Body of pancreas (tissue), 4 donors: ENCODE measurements at regions not wholly inside any gene's neighbourhood (a gene's known extent, or its start where the extent isn't known, plus 50 kb on each side); places are given as distances from the start of the nearest gene placed in this dataset.

Experiments used
- ATAC-seq: fragments of 150-250 bp; one replicate; pipeline ENCODE4 v1.9.1; 2016
- DNase-seq, 4 donors: peaks; one replicate each; pipeline ENCODE4 v3.0.0-alpha.2; 2019
- H3K27ac ChIP-seq, 4 donors: fragments of 200-600 bp; sonication (generic); 1 replicate in 3 of 4; 2 replicates in 1 of 4; pipeline versions ENCODE4 v1.5.1 to v1.6.1; 2016 to 2019; ENCODE audit warnings: mild to moderate bottlenecking in 1 of 4, mixed read lengths in 1 of 4, moderate library complexity in 1 of 4
- H3K27me3 ChIP-seq, 2 donors: fragments of 200-600 bp; sonication (generic); one replicate each; pipeline ENCODE4 v1.6.0; 2016; ENCODE audit warnings: mild to moderate bottlenecking in 1 of 2
- H3K36me3 ChIP-seq, 2 donors: fragments of 200-600 bp; sonication (generic); replicated peaks in 1 of 2; 2 replicates each; pipeline ENCODE4 v1.5.1; 2016; ENCODE audit warnings: low read depth in 2 of 2; ENCODE audit not compliant: insufficient read depth in 1 of 2
- H3K4me1 ChIP-seq: fragments of 200-600 bp; sonication (generic); one replicate; pipeline ENCODE4 v1.6.0; 2016
- H3K4me3 ChIP-seq, 2 donors: fragments of 200-600 bp; sonication (generic); 1 replicate in 1 of 2; 2 replicates in 1 of 2; pipeline ENCODE4 v1.5.1; 2016 to 2019
- H3K9me3 ChIP-seq, 3 donors: fragments of 200-600 bp; sonication (generic); 1 replicate in 2 of 3; 2 replicates in 1 of 3; pipeline ENCODE4 v1.5.1; 2016
- POLR2A ChIP-seq, 3 donors: fragments of 450-650 bp; IDR thresholded peaks; one replicate each; pipeline ENCODE4 v1.6.1; 2016; ENCODE audit warnings: antibody characterized with exemption in 3 of 3, mild to moderate bottlenecking in 2 of 3
- WGBS, 2 donors: methylation state at CpG; one replicate each; pipeline ENCODE4 v1.1.5; 2017; 5-methylcytosine and 5-hydroxymethylcytosine counted together
- intact Hi-C: fragments of 100-400 bp; cut with DNase I; formaldehyde crosslinking; loops from one replicate; pipeline ENCODE4 v1.15.1; 2023
- TF ChIP-seq, protein P1 (sequence below), 7 experiments: fragments of 450-650 bp in 4 of 7; fragments of 200-600 bp in 3 of 7; sonication (generic) in 3 of 7; IDR thresholded peaks; one replicate each; pipeline ENCODE4 v1.5.1; 2016 to 2019; ENCODE audit warnings: antibody characterized with exemption in 7 of 7

DNA sequence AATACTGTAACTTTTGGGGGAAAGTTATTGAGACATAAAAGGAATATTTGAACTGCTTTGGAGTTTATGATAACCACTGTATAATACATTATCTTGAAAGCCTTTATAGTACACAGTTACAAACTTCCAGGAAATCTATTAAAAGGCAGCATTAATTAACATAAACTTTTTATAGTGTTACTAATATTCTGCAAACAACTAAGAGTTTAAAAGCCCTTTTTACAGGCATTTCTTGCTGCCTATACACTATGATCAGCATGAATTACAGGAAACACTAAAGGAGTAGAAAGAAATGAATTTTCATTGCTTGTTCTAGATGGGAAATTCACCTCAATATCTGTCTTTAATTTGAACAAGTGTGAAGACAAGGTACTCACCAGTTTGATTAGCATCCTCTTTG lies 252.3 kb upstream of the ZFP64 start:
- ATAC-seq (no peak), DNase-seq (no peak)
- no peak overlapping the region for H3K4me3 ChIP-seq
- TF ChIP-seq POLR2A (IDR thresholded peaks at IDR 0.05): no peak
- TF ChIP-seq, protein P1, sequence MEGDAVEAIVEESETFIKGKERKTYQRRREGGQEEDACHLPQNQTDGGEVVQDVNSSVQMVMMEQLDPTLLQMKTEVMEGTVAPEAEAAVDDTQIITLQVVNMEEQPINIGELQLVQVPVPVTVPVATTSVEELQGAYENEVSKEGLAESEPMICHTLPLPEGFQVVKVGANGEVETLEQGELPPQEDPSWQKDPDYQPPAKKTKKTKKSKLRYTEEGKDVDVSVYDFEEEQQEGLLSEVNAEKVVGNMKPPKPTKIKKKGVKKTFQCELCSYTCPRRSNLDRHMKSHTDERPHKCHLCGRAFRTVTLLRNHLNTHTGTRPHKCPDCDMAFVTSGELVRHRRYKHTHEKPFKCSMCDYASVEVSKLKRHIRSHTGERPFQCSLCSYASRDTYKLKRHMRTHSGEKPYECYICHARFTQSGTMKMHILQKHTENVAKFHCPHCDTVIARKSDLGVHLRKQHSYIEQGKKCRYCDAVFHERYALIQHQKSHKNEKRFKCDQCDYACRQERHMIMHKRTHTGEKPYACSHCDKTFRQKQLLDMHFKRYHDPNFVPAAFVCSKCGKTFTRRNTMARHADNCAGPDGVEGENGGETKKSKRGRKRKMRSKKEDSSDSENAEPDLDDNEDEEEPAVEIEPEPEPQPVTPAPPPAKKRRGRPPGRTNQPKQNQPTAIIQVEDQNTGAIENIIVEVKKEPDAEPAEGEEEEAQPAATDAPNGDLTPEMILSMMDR (IDR thresholded peaks at IDR 0.05): no peak
- no peaks in the 10 kb centered on the region for H3K36me3 ChIP-seq
- H3K4me1 ChIP-seq: no peaks in the 10 kb centered on the region
- no peaks in the 10 kb centered on the region for H3K27me3 ChIP-seq
- no peak overlapping the region for H3K27ac ChIP-seq
- no peaks in the 10 kb centered on the region for H3K9me3 ChIP-seq
- intact Hi-C loops: no loop called here

DNA sequence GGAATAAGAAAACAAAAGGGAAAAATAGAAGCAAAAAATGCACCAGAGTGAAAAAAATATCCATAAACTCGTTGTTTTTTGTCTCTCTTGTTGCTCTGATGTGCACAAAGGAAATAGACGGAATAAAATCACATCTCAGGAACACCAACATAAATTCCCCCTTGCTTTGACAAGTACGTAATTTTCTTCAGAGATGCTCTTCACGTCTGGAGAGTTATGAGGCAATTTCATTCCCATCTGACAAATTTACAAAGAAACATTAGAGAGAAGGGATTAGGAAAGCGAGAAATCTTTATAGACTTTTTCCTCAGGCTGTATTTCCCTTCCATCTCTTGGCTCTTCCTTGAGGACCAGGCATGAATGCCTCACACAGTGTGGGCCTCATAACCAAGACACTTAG lies 250.1 kb upstream of the ZFP64 start:
- Histone ChIP-seq H3K4me3 (no peak overlapping the region), H3K4me1 (no peaks in the 10 kb centered on the region), H3K36me3 (no peaks in the 10 kb centered on the region), H3K9me3 (no peaks in the 10 kb centered on the region), H3K27me3 (no peaks in the 10 kb centered on the region), H3K27ac (no peak overlapping the region)
- intact Hi-C loops: no loop called here
- ATAC-seq (no peak), DNase-seq (no peak)
- 51% methylated on average over 5 of the region's 5 CpGs for WGBS, 2 donors
- no peak for TF ChIP-seq POLR2A (IDR thresholded peaks at IDR 0.05)
- TF ChIP-seq, protein P1 (IDR thresholded peaks at IDR 0.05): no peak

DNA sequence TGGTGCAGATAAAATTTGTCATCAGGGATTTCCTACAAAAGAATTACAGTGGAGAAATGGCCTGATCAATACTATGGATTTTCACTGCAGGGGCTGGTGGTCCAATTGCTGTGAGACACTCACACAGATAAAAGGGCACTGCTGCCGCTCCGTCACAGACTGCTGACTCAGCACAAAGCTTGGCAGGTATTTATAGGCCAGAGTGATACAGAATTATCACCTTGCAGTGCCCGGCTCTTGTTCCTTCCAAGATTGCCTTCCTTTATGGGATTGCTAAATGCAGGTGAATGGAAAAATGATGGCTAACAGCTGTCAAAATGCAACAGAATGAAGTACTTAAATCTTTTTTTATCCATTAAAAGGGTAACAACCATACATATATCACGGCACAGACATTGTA lies 247.8 kb upstream of the ZFP64 start:
- Histone ChIP-seq H3K9me3 (no peaks in the 10 kb centered on the region), H3K4me1 (no peaks in the 10 kb centered on the region), H3K27ac (no peak overlapping the region), H3K4me3 (no peak overlapping the region), H3K27me3 (no peaks in the 10 kb centered on the region), H3K36me3 (no peaks in the 10 kb centered on the region)
- DNase-seq (no peak), ATAC-seq (no peak)
- no peak for TF ChIP-seq POLR2A (IDR thresholded peaks at IDR 0.05)
- TF ChIP-seq, protein P1 (IDR thresholded peaks at IDR 0.05): no peak
- intact Hi-C loops: no loop called here
- 39 to 49% methylated on average over 4 of the region's 4 CpGs for WGBS, 2 donors

DNA sequence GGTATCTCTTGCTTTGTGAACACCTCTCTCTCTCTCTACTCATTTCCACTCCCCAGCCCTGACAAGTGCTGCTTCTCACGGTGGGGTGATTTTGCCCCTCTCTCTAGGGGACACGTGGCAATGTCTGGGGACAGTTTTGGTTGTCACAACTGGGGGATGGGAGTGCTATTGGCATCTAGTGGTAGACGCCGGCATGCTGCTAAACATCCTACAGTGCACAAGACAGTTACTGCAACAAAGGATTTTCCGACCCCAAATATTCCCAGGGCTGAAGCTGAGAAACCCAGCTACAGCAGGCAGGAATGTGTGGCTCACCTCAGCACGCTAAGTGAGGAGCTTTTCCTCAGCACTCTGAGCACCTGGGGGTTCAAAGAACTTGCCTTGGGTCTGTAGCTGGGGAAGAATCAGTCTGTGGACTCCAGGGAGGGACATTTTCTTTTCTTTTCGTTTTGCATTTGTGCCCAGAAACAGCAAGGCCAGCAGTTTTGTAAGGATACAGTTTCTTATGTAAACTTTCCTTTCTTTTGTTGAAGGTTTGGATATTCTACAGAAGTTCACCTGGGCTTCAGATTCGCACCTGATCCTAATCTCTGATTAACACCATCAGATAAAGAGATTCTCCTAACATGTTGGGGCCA lies 246.9 kb upstream of the ZFP64 start:
- no peak overlapping the region for H3K27ac ChIP-seq
- DNase-seq (no peak), ATAC-seq (no peak)
- no peaks in the 10 kb centered on the region for H3K4me1 ChIP-seq
- TF ChIP-seq, protein P1 (IDR thresholded peaks at IDR 0.05): no peak
- no peak for TF ChIP-seq POLR2A (IDR thresholded peaks at IDR 0.05)
- whole genome bisulfite sequencing, 2 donors: 29 to 32% methylated on average over 5 to 8 of the region's 8 CpGs
- no peak overlapping the region for H3K4me3 ChIP-seq
- no peaks in the 10 kb centered on the region for H3K36me3 ChIP-seq
- intact Hi-C loops: no loop called here
- H3K9me3 ChIP-seq: no peaks in the 10 kb centered on the region
- H3K27me3 ChIP-seq: no peaks in the 10 kb centered on the region

DNA sequence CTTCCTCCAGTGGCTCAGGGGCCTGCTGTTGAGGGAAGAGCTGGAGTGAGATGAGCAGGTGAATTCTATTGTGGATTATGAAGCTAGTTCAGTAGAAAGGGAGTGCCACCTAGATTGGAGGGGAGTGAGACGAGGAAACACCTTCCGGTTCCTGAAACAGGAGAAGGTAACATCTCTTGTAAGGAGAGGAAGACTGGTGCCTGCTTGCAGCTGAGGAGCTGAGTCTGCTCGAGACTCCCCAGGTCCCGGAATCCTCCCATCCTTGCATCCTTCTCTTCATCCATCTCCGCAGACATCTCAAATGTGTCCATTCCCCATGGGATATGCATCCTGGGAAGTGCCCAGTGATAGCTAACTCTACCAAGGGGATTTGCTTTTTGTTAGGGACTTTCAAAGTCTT lies 242.9 kb upstream of the ZFP64 start:
- Histone ChIP-seq H3K36me3 (no peaks in the 10 kb centered on the region), H3K4me3 (no peak overlapping the region), H3K27ac (no peak overlapping the region), H3K9me3 (no peaks in the 10 kb centered on the region), H3K27me3 (no peaks in the 10 kb centered on the region), H3K4me1 (no peaks in the 10 kb centered on the region)
- no peak for DNase-seq
- ATAC-seq: no peak
- intact Hi-C loops: no loop called here
- no peak for TF ChIP-seq POLR2A (IDR thresholded peaks at IDR 0.05)
- TF ChIP-seq, protein P1 (IDR thresholded peaks at IDR 0.05): no peak
- WGBS, 2 donors: 88 to 91% methylated on average over 5 of the region's 5 CpGs
